KMS-11 (cell line): ENCODE measurements at regions not wholly inside any gene's neighbourhood (a gene's known extent, or its start where the extent isn't known, plus 50 kb on each side); places are given as distances from the start of the nearest gene placed in this dataset.

Source experiments
- H2AFZ ChIP-seq: fragments of 200-600 bp; sonication (generic); 2 replicates; pipeline ENCODE4 v1.6.1; 2016; ENCODE audit warnings: antibody characterized with exemption, mixed run types, low read depth
- H3K27ac ChIP-seq: fragments of 200-600 bp; sonication (generic); 2 replicates; pipeline ENCODE4 v1.6.1; 2016; ENCODE audit warnings: mild to moderate bottlenecking, mixed run types
- H3K27me3 ChIP-seq: fragments of 200-600 bp; sonication (generic); 2 replicates; pipeline ENCODE4 v1.6.1; 2017; ENCODE audit warnings: mild to moderate bottlenecking, low read depth, mixed run types, moderate library complexity; ENCODE audit not compliant: insufficient read depth
- H3K36me3 ChIP-seq: fragments of 200-600 bp; sonication (generic); 2 replicates; pipeline ENCODE4 v1.6.1; 2017; ENCODE audit warnings: mild to moderate bottlenecking, mixed run types; ENCODE audit not compliant: insufficient read depth
- H3K4me1 ChIP-seq: fragments of 200-600 bp; sonication (generic); 2 replicates; pipeline ENCODE4 v1.6.1; 2016; ENCODE audit warnings: mild to moderate bottlenecking, low read depth, mixed run types; ENCODE audit not compliant: poor library complexity, severe bottlenecking
- H3K4me2 ChIP-seq: fragments of 200-600 bp; sonication (generic); 2 replicates; pipeline ENCODE4 v1.7.0; 2016; ENCODE audit warnings: mild to moderate bottlenecking, mixed run types
- H3K4me3 ChIP-seq: fragments of 200-600 bp; sonication (generic); IDR thresholded peaks from 2 replicates; pipeline ENCODE4 v1.6.1; 2017; ENCODE audit warnings: low read depth, low read length, mixed read lengths; ENCODE audit not compliant: insufficient read depth
- H3K79me2 ChIP-seq: fragments of 200-600 bp; sonication (generic); 2 replicates; pipeline ENCODE4 v1.6.1; 2016; ENCODE audit warnings: low read depth, mixed run types; ENCODE audit not compliant: insufficient read depth
- H3K9ac ChIP-seq: fragments of 200-600 bp; sonication (generic); 2 replicates; pipeline ENCODE4 v1.6.1; 2016; ENCODE audit warnings: mild to moderate bottlenecking, mixed run types
- H4K20me1 ChIP-seq: fragments of 200-600 bp; sonication (generic); 2 replicates; pipeline ENCODE4 v1.6.1; 2016; ENCODE audit warnings: mild to moderate bottlenecking, mixed run types; ENCODE audit not compliant: insufficient read depth
- CTCF ChIP-seq: fragments of 200-600 bp; sonication (generic); conservative IDR thresholded peaks from 2 replicates; pipeline ENCODE4 v1.6.1; 2017; ENCODE audit warnings: low read depth, mild to moderate bottlenecking, antibody characterized with exemption, low read length, moderate library complexity, mixed read lengths

- no peak overlapping the region for H3K27ac ChIP-seq
- H3K9ac ChIP-seq = no peak overlapping the region
- H3K27me3 ChIP-seq = no peaks in the 10 kb centered on the region
- H4K20me1 ChIP-seq = no peaks in the 10 kb centered on the region
- H2AFZ ChIP-seq = no peak overlapping the region
- H3K4me1 ChIP-seq = no peaks in the 10 kb centered on the region
- TF ChIP-seq CTCF = no peak
- H3K36me3 ChIP-seq = no peaks in the 10 kb centered on the region
- H3K4me3 ChIP-seq = no peak overlapping the region
- H3K79me2 ChIP-seq = no peaks in the 10 kb centered on the region
- H3K4me2 ChIP-seq = no peak overlapping the region
Measured at GRCh38 chr4:96175871-96176270, 336.0 kb downstream of the PDHA2 start.

GRCh38 chr4:96183611-96184010 is 343.7 kb downstream of the PDHA2 start:
- no peak overlapping the region for H3K4me3 ChIP-seq
- H3K36me3 ChIP-seq = no peaks in the 10 kb centered on the region
- H4K20me1 ChIP-seq = no peaks in the 10 kb centered on the region
- H3K27me3 ChIP-seq = no peaks in the 10 kb centered on the region
- H3K27ac ChIP-seq = no peak overlapping the region
- H3K4me2 ChIP-seq = no peak overlapping the region
- no peaks in the 10 kb centered on the region for H3K4me1 ChIP-seq
- TF ChIP-seq CTCF = no peak
- no peaks in the 10 kb centered on the region for H3K79me2 ChIP-seq
- H3K9ac ChIP-seq = no peak overlapping the region
- H2AFZ ChIP-seq = no peak overlapping the region

- H4K20me1 ChIP-seq = no peaks in the 10 kb centered on the region
- TF ChIP-seq CTCF = no peak
- no peaks in the 10 kb centered on the region for H3K27me3 ChIP-seq
- H3K79me2 ChIP-seq = no peaks in the 10 kb centered on the region
- H3K9ac ChIP-seq = no peak overlapping the region
- H3K4me3 ChIP-seq = no peak overlapping the region
- H3K4me1 ChIP-seq = no peaks in the 10 kb centered on the region
- H3K27ac ChIP-seq = no peak overlapping the region
- no peaks in the 10 kb centered on the region for H3K36me3 ChIP-seq
- no peak overlapping the region for H2AFZ ChIP-seq
- no peak overlapping the region for H3K4me2 ChIP-seq
Measured at GRCh38 chr4:96186593-96186992, 346.7 kb downstream of the PDHA2 start.

GRCh38 chr4:96189761-96190160 is 349.9 kb downstream of the PDHA2 start:
- Histone ChIP-seq H3K4me2 (no peak overlapping the region), H2AFZ (no peak overlapping the region)

More at GRCh38 chr4:96189761-96190160, 349.9 kb downstream of the PDHA2 start:
- no peak overlapping the region for H3K27ac ChIP-seq
- no peaks in the 10 kb centered on the region for H3K27me3 ChIP-seq
- H4K20me1 ChIP-seq = no peaks in the 10 kb centered on the region
- H3K36me3 ChIP-seq = no peaks in the 10 kb centered on the region
- no peaks in the 10 kb centered on the region for H3K4me1 ChIP-seq
- TF ChIP-seq CTCF = no peak
- no peak overlapping the region for H3K4me3 ChIP-seq
- no peak overlapping the region for H3K9ac ChIP-seq
- H3K79me2 ChIP-seq = no peaks in the 10 kb centered on the region
